ENCODE measurements at regions not wholly inside any gene's neighbourhood (a gene's known extent, or its start where the extent isn't known, plus 50 kb on each side); places are given as distances from the start of the nearest gene placed in this dataset.

DNA sequence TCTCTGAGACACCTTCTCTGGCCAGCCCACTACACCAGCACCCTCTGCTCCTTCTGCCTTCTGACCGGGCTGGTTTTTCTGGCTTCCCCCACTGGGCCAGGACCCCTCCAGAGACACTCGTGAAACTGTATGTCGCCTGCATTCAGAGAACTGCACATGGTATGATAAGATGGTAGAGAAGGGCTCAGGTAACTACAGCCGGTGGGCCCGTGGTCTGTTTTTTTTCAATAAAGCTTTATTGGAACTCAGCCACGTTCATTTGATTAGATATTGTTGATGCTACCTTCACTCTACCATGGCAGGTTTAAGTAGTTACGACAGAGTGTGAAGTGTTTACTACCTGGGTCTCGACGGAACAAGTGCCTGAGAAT, 514.0 kb downstream of the TBC1D22A start:
- TF ChIP-seq, protein P1, sequence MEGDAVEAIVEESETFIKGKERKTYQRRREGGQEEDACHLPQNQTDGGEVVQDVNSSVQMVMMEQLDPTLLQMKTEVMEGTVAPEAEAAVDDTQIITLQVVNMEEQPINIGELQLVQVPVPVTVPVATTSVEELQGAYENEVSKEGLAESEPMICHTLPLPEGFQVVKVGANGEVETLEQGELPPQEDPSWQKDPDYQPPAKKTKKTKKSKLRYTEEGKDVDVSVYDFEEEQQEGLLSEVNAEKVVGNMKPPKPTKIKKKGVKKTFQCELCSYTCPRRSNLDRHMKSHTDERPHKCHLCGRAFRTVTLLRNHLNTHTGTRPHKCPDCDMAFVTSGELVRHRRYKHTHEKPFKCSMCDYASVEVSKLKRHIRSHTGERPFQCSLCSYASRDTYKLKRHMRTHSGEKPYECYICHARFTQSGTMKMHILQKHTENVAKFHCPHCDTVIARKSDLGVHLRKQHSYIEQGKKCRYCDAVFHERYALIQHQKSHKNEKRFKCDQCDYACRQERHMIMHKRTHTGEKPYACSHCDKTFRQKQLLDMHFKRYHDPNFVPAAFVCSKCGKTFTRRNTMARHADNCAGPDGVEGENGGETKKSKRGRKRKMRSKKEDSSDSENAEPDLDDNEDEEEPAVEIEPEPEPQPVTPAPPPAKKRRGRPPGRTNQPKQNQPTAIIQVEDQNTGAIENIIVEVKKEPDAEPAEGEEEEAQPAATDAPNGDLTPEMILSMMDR (IDR thresholded peaks at IDR 0.05 in 8 of 11, conservative IDR thresholded peaks at IDR 0.05 in 3 of 11): no peak
- TF ChIP-seq POLR2A (IDR thresholded peaks at IDR 0.05) (no peak), POLR2AphosphoS5 (IDR thresholded peaks at IDR 0.05) (no peak)
- DNase-seq: no peak
- Histone ChIP-seq H3K27ac (no peak overlapping the region), H3K36me3 (no peaks in the 10 kb centered on the region), H3K9me3 (no peaks in the 10 kb centered on the region), H3K4me1 (no peaks in the 10 kb centered on the region), H3K4me3 (no peak overlapping the region), H3K27me3 (replicated peaks in 1 of 7) (peaks cover 0 to 32% (median 0%) of the 10 kb centered on the region in 7 donors)
- 86 to 93% (median 90%) methylated on average over 9 of the region's 9 CpGs for WGBS, 5 donors
- intact Hi-C loops (cut with DNase I; ENCODE audit: low total_unique reads): no loop called here

DNA sequence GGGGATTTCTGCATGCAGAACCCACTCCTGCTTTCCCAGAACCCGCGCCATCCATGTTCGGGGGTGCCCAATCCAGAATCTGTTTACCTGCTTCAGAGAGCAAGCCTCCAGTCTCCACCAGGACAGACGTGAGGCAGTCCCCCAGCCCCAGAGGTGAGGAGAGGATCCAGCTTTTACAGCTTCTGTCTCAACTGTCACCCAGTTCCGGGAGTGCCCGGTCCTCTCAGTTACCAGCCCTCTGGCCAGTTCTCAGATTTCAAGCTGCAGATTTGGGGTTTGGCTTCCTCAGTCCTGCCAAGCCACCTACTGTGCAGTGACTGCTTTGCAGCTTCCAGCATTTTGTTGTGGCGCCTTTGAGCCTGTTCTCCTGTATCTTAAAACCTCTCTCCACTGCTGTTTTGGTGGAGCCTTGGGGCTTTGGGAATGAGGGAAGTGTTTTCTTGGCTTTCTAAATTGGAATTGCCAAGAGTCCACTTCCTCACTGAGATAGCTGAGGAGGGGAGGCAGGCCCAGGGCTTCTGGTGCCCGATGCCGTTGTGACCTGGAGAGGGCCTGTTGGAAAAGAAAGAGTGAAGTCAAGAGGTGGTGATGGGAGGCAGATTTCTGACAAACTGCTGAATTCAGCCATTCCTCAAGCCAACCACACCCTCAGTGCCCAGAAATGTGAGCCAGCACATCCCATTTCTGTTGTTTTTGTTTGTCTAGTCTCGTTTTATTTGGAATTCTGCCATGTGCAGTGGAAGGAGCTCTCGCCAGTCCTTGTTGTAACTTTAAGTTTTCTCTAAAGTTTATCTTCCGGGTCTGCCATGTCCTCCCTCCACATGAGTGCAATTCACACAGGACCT, 513.4 kb downstream of the TBC1D22A start:
- peak; percentile 22 for DNase-seq
- H3K27ac ChIP-seq: no peak overlapping the region
- no peaks in the 10 kb centered on the region for H3K36me3 ChIP-seq
- peaks cover 0 to 32% (median 0%) of the 10 kb centered on the region in 7 donors for H3K27me3 ChIP-seq (replicated peaks in 1 of 7)
- intact Hi-C loops (cut with DNase I; ENCODE audit: low total_unique reads): no loop called here
- no peaks in the 10 kb centered on the region for H3K4me1 ChIP-seq
- peaks cover 0 to 3% (median 0%) of the 10 kb centered on the region in 8 donors for H3K9me3 ChIP-seq
- no peak overlapping the region for H3K4me3 ChIP-seq
- WGBS, 5 donors: 51 to 62% (median 56%) methylated on average over 10 to 12 of the region's 12 CpGs
- TF ChIP-seq POLR2A (IDR thresholded peaks at IDR 0.05): no peak
- no peak for TF ChIP-seq POLR2AphosphoS5 (IDR thresholded peaks at IDR 0.05)
- TF ChIP-seq, protein P1 (IDR thresholded peaks at IDR 0.05 in 8 of 11, conservative IDR thresholded peaks at IDR 0.05 in 3 of 11): no peak

DNA sequence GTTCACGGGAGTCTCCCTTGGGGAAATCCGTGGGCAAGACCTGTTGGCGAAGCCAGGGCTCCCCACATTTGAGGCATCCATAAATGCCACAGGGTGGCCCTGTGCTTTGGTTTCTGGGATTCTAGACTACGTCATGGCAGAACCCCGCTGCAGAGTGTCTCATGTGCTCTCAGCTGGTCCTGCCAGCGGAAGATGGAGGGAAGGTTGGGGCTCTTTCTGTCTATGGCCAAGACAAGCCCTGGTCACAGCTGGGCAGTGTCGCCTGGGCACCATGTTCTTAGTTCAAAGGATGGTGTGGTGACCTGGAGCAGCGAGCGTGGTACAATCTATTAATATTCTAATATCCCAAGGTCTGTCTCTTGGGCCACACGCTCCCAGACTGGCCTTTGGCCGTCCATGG, 511.7 kb downstream of the TBC1D22A start:
- DNase-seq: no peak
- Histone ChIP-seq H3K9me3 (peaks cover 0 to 11% (median 0%) of the 10 kb centered on the region in 8 donors), H3K27me3 (replicated peaks in 1 of 7) (peaks cover 0 to 26% (median 0%) of the 10 kb centered on the region in 7 donors), H3K4me1 (no peaks in the 10 kb centered on the region), H3K36me3 (no peaks in the 10 kb centered on the region), H3K4me3 (no peak overlapping the region), H3K27ac (no peak overlapping the region)
- no peak for TF ChIP-seq POLR2A (IDR thresholded peaks at IDR 0.05)
- no peak for TF ChIP-seq POLR2AphosphoS5 (IDR thresholded peaks at IDR 0.05)
- TF ChIP-seq, protein P1 (IDR thresholded peaks at IDR 0.05 in 8 of 11, conservative IDR thresholded peaks at IDR 0.05 in 3 of 11): no peak
- intact Hi-C loops (cut with DNase I; ENCODE audit: low total_unique reads): no loop called here
- 89 to 94% (median 91%) methylated on average over 10 to 11 of the region's 11 CpGs for WGBS, 5 donors

DNA sequence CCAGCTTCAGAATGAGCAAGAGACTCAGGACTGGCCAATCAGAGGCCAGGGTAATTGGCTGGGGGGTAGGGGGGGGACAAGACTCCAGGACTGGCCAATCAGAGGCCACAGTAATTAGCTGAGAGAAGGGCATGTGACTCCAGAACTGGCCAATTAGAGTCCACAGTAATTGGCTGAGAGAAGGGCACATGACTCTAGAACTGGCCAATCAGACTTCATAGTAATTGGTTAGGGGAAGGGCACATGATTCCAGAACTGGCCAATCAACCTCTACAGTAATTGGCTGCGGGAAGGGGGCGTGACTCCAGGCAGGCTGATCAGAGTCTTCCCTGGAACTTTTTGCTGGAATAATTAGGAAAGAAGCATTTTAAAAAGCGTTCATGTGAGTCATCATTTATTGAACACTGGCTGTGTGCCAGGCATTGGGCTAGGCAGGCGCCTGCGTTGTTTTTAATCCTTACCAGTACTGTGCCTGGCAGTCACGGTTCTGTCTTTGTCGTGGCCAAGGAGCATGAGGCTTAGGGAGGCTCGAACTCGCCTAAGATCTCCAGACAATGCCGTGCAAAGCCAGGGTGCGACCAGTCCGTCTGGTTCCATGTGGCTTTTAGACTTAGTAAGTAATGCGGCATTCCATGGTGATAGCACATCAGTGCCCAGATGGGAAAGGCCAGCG, 508.1 kb downstream of the TBC1D22A start:
- H3K27me3 ChIP-seq (replicated peaks in 1 of 7): no peaks in the 10 kb centered on the region
- DNase-seq: no peak
- 84 to 92% (median 91%) methylated on average over 14 of the region's 14 CpGs for WGBS, 5 donors
- H3K4me1 ChIP-seq: no peaks in the 10 kb centered on the region
- H3K36me3 ChIP-seq: no peaks in the 10 kb centered on the region
- TF ChIP-seq, protein P1 (IDR thresholded peaks at IDR 0.05 in 8 of 11, conservative IDR thresholded peaks at IDR 0.05 in 3 of 11): no peak
- TF ChIP-seq POLR2A (IDR thresholded peaks at IDR 0.05) (no peak), POLR2AphosphoS5 (IDR thresholded peaks at IDR 0.05) (no peak)
- no peak overlapping the region for H3K27ac ChIP-seq
- no peak overlapping the region for H3K4me3 ChIP-seq
- intact Hi-C loops (cut with DNase I; ENCODE audit: low total_unique reads): no loop called here
- peaks cover 0 to 18% (median 3%) of the 10 kb centered on the region in 8 donors for H3K9me3 ChIP-seq

All from spleen (tissue), 11 donors.